B cell (primary cell): ENCODE measurements at regions not wholly inside any gene's neighbourhood (a gene's known extent, or its start where the extent isn't known, plus 50 kb on each side); places are given as distances from the start of the nearest gene placed in this dataset.

Experiments used
- ATAC-seq: fragments of 200-7000 bp; cut with Tn5 transposase; one replicate; pipeline ENCODE4 v1.10.0; 2021; ENCODE audit warnings: low read depth, mild to moderate bottlenecking, moderate number of reproducible peaks, moderate library complexity
- CTCF ChIA-PET: fragments of 350-600 bp; sonication (Branson Sonifier 250); formaldehyde crosslinking; loops from one replicate; lab custom pipeline; 2021; ENCODE audit warnings: antibody characterized with exemption, inconsistent platforms; lab: Charles Lee
- POLR2A ChIA-PET: fragments of 350-600 bp; sonication (Branson Sonifier 250); formaldehyde crosslinking; loops from one replicate; lab custom pipeline; 2021; ENCODE audit warnings: antibody characterized with exemption; lab: Charles Lee
- DNase-seq: peaks from one replicate; pipeline ENCODE4 v3.0.0; 2013
- H2AFZ ChIP-seq: 2 replicates; pipeline ENCODE4 v1.6.1; 2012; ENCODE audit warnings: mild to moderate bottlenecking, low read depth, low read length; ENCODE audit not compliant: insufficient read depth, poor library complexity, severe bottlenecking
- H3K27ac ChIP-seq, 2 donors: 1 replicate in 1 of 2; 2 replicates in 1 of 2; pipeline ENCODE4 v1.5.1; 2012 to 2013; ENCODE audit warnings: low read length in 2 of 2, mild to moderate bottlenecking in 2 of 2, moderate library complexity in 1 of 2
- H3K27me3 ChIP-seq, 4 experiments: fragments of 200-600 bp in 1 of 4; sonication (generic) in 1 of 4; replicated peaks in 1 of 4; 1 replicate in 2 of 4; 2 replicates in 2 of 4; pipeline versions ENCODE4 v1.6.1 to v1.7.0; 2013 to 2016; ENCODE audit warnings: low read length in 3 of 4, mild to moderate bottlenecking in 2 of 4, mixed read lengths in 1 of 4, moderate library complexity in 1 of 4; ENCODE audit not compliant: insufficient read depth in 4 of 4, control insufficient read depth in 3 of 4; ENCODE audit errors: control extremely low read depth in 1 of 4
- H3K36me3 ChIP-seq, 2 experiments: replicated peaks in 1 of 2; 1 replicate in 1 of 2; 2 replicates in 1 of 2; pipeline versions ENCODE4 v1.6.1 to v1.7.1; 2013; ENCODE audit warnings: low read length in 1 of 2; ENCODE audit not compliant: insufficient read depth in 2 of 2, control insufficient read depth in 1 of 2; ENCODE audit errors: control extremely low read depth in 1 of 2, extremely low read depth in 1 of 2
- H3K4me1 ChIP-seq, 2 donors: fragments of 200-600 bp in 1 of 2; sonication (generic) in 1 of 2; 1 replicate in 1 of 2; 2 replicates in 1 of 2; pipeline versions ENCODE4 v1.5.1 to v1.6.1; 2013 to 2017; ENCODE audit warnings: low read length in 2 of 2; ENCODE audit not compliant: control insufficient read depth in 2 of 2, insufficient read depth in 2 of 2
- H3K4me2 ChIP-seq: replicated peaks from 2 replicates; pipeline ENCODE3; 2012; ENCODE audit warnings: mild to moderate bottlenecking, low read depth, low read length; ENCODE audit not compliant: poor library complexity, severe bottlenecking
- H3K4me3 ChIP-seq, 5 experiments: fragments of 200-600 bp in 1 of 5; sonication (generic) in 1 of 5; 1 replicate in 3 of 5; 2 replicates in 2 of 5; pipeline versions ENCODE4 v1.5.1 to v1.7.0; 2011 to 2016; ENCODE audit warnings: low read length in 4 of 5, mild to moderate bottlenecking in 4 of 5, low read depth in 2 of 5, control low read depth in 1 of 5, moderate library complexity in 1 of 5; ENCODE audit not compliant: insufficient read depth in 1 of 5; ENCODE audit errors: control extremely low read depth in 1 of 5, extremely low read depth in 1 of 5
- H3K79me2 ChIP-seq: fragments of 200-600 bp; sonication (generic); one replicate; pipeline ENCODE4 v1.6.0; 2016; ENCODE audit warnings: low read length; ENCODE audit not compliant: control insufficient read depth, insufficient read depth
- H3K9ac ChIP-seq: fragments of 200-600 bp; sonication (generic); 2 replicates; pipeline ENCODE4 v1.6.1; 2017; ENCODE audit warnings: mild to moderate bottlenecking, low read length, moderate library complexity
- H3K9me3 ChIP-seq, 3 donors: one replicate each; pipeline versions ENCODE4 v1.6.1 to v1.7.1; 2013; ENCODE audit warnings: low read length in 2 of 3; ENCODE audit not compliant: control insufficient read depth in 2 of 3, insufficient read depth in 1 of 3; ENCODE audit errors: control extremely low read depth in 1 of 3
- H4K20me1 ChIP-seq: 2 replicates; pipeline ENCODE4 v1.6.0; 2012; ENCODE audit warnings: mild to moderate bottlenecking, low read length; ENCODE audit not compliant: insufficient read depth, control insufficient read depth, poor library complexity, severe bottlenecking
- H3K27ac Mint-ChIP-seq: one replicate; pipeline ENCODE4 v1.8.0; 2021; ENCODE audit warnings: mixed read lengths
- H3K27me3 Mint-ChIP-seq: one replicate; pipeline ENCODE4 v1.8.0; 2021; ENCODE audit warnings: mixed read lengths
- H3K4me1 Mint-ChIP-seq: one replicate; pipeline ENCODE4 v1.8.0; 2021; ENCODE audit warnings: mixed read lengths
- H3K4me3 Mint-ChIP-seq: one replicate; pipeline ENCODE4 v1.8.0; 2021; ENCODE audit warnings: mixed read lengths
- H3K9me3 Mint-ChIP-seq: one replicate; pipeline ENCODE4 v1.8.0; 2022; ENCODE audit warnings: mixed read lengths; ENCODE audit not compliant: insufficient read depth
- EZH2 ChIP-seq: IDR thresholded peaks from 2 replicates; pipeline ENCODE4 v1.6.1; 2012; ENCODE audit warnings: borderline replicate concordance, low read depth, mild to moderate bottlenecking, moderate library complexity, low read length; ENCODE audit not compliant: insufficient read depth, poor library complexity, severe bottlenecking
- WGBS: methylation state at CpG from one replicate; pipeline ENCODE4 v1.1.5; 2013; ENCODE audit warnings: missing lambda C conversion rate; ENCODE audit not compliant: insufficient coverage; 5-methylcytosine and 5-hydroxymethylcytosine counted together
- intact Hi-C: fragments of 100-400 bp; cut with micrococcal nuclease; formaldehyde crosslinking; loops from one replicate; pipeline ENCODE4 v1.10.0; 2022
- TF ChIP-seq, protein P1 (sequence below): fragments of 200-600 bp; IDR thresholded peaks from one replicate; pipeline ENCODE4 v1.8.0; 2022; ENCODE audit warnings: antibody characterized with exemption, mild to moderate bottlenecking

- POLR2A ChIA-PET = no interaction called here
- Histone ChIP-seq H3K27me3 (no peaks in the 10 kb centered on the region), H3K79me2 (no peaks in the 10 kb centered on the region), H3K4me3 (no peak overlapping the region), H3K9me3 (no peaks in the 10 kb centered on the region), H3K9ac (no peak overlapping the region), H3K4me1 (peaks cover 11 to 17% of the 10 kb centered on the region in 2 donors), H4K20me1 (no peaks in the 10 kb centered on the region), H3K27ac (no peak overlapping the region), H3K36me3 (no peaks in the 10 kb centered on the region), H2AFZ (no peak overlapping the region), H3K4me2 (no peak overlapping the region)
- intact Hi-C loops = no loop called here
- TF ChIP-seq EZH2 = no peak
- TF ChIP-seq, protein P1, sequence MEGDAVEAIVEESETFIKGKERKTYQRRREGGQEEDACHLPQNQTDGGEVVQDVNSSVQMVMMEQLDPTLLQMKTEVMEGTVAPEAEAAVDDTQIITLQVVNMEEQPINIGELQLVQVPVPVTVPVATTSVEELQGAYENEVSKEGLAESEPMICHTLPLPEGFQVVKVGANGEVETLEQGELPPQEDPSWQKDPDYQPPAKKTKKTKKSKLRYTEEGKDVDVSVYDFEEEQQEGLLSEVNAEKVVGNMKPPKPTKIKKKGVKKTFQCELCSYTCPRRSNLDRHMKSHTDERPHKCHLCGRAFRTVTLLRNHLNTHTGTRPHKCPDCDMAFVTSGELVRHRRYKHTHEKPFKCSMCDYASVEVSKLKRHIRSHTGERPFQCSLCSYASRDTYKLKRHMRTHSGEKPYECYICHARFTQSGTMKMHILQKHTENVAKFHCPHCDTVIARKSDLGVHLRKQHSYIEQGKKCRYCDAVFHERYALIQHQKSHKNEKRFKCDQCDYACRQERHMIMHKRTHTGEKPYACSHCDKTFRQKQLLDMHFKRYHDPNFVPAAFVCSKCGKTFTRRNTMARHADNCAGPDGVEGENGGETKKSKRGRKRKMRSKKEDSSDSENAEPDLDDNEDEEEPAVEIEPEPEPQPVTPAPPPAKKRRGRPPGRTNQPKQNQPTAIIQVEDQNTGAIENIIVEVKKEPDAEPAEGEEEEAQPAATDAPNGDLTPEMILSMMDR = no peak
- DNase-seq = no peak
- no peaks in the 10 kb centered on the region for H3K27me3 Mint-ChIP-seq
- 80% methylated on average over 1 of the region's 1 CpG for WGBS
- H3K27ac Mint-ChIP-seq = no peak overlapping the region
- no peak overlapping the region for H3K4me3 Mint-ChIP-seq
- no peaks in the 10 kb centered on the region for H3K9me3 Mint-ChIP-seq
- H3K4me1 Mint-ChIP-seq = peaks cover 22% of the 10 kb centered on the region
- ATAC-seq = no peak
- CTCF ChIA-PET = no interaction called here
Observed at GRCh38 chr3:23112491-23112890, 90.6 kb upstream of the UBE2E2 start.

DNA sequence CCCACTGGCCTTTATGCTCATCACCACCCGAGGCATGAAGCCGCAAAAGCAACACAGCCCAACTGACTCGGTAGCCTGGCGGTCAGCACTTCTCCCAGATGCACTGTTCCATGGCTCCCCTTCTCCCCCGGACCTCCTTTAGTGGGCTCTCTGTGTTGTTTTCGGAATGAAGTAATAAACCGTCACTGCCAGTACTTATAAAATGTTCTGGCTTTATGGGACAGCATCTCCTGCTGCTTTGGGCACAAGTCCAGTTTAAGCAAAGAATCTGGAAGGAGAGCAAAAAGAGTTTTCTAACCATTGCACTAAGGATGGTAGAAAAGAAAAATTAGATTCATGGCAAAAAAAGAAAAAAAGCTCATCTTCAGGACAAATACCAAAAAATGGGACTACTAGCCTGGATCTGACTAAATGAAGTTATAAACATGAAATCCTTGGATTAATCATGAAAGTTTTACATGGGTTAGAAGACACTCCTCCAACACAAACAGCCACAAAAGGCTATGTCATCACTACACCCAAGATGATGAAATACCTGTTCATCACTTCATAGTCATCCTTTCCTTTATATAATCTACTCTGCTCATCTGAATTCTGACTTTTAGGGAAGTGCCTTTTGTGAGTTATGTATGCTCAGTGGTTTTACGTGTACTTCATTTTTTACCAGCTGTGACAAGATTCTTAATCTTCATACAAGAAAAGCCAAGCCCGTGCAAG is 89.5 kb upstream of the UBE2E2 start:
- no peaks in the 10 kb centered on the region for H3K27me3 ChIP-seq
- peaks cover 11 to 17% of the 10 kb centered on the region in 2 donors for H3K4me1 ChIP-seq
- no peaks in the 10 kb centered on the region for H3K9me3 Mint-ChIP-seq
- peaks cover 5% of the 10 kb centered on the region for H3K27me3 Mint-ChIP-seq
- POLR2A ChIA-PET = no interaction called here
- intact Hi-C loops = no loop called here
- ATAC-seq (peak; percentile 39), DNase-seq (no peak)
- H3K4me1 Mint-ChIP-seq = peaks cover 22% of the 10 kb centered on the region
- no peak overlapping the region for H3K9ac ChIP-seq
- H3K4me3 ChIP-seq = no peak overlapping the region
- CTCF ChIA-PET = no interaction called here
- peak overlapping the region; percentile 17 for H2AFZ ChIP-seq
- TF ChIP-seq, protein P1 = no peak
- TF ChIP-seq EZH2 = no peak
- no peaks in the 10 kb centered on the region for H3K9me3 ChIP-seq
- no peak overlapping the region for H3K27ac Mint-ChIP-seq
- no peak overlapping the region for H3K4me3 Mint-ChIP-seq
- H3K27ac ChIP-seq = no peak overlapping the region
- no peaks in the 10 kb centered on the region for H4K20me1 ChIP-seq
- WGBS = 98% methylated on average over 4 of the region's 9 CpGs
- H3K36me3 ChIP-seq = no peaks in the 10 kb centered on the region
- no peaks in the 10 kb centered on the region for H3K79me2 ChIP-seq
- H3K4me2 ChIP-seq = peak overlapping the region; percentile 20
